HG02759 (cell line): ENCODE measurements at regions not wholly inside any gene's neighbourhood (a gene's known extent, or its start where the extent isn't known, plus 50 kb on each side); places are given as distances from the start of the nearest gene placed in this dataset.

Source experiments
- ATAC-seq: cut with Tn5 transposase; IDR thresholded peaks from one replicate; pipeline ENCODE4 v1.9.1; 2021; ENCODE audit warnings: mild to moderate bottlenecking, moderate library complexity; ENCODE audit not compliant: unreplicated experiment

GRCh38 chr7:96495751-96496216, 173.9 kb upstream of the SLC25A13 start:
- peak; percentile 62 for ATAC-seq

DNA sequence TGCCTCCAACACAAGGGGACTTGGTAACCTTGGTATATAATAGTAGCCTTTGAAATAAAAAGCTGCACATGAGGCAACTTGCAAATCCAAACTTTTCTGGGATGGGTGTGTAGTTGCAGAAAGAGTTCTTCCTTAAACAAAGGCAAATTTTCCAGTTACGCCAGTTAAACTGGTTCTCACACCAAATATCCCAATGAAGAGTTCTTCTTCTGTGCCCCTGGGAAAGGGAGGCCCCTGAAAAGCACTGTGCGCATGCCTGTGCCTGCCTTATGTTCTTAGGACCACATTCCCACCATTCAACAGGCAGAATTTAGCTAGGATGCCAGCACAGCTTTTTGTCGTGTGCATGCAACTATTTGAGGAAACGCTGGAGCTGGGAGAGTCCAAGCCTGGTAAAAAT, 164.8 kb upstream of the SLC25A13 start:
- no peak for ATAC-seq

DNA sequence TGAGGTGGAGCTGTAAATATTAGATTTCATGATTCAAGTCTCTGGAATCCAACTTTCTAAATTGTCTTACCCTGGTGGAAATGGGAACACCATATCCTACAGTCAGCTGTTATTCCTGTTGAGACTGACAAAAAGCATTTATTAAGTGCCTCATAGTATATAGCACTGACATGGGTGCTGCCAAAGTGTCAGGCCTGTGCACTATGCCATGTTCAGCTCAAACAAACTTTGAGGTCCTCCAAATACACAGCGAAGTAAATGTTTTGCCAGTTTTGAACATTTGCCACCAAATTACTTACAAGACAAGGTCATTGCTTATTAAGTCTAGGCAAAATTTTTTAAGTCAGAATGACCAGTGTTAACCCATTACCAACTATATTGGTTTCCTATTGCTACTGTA, 162.9 kb upstream of the SLC25A13 start:
- ATAC-seq: no peak

DNA sequence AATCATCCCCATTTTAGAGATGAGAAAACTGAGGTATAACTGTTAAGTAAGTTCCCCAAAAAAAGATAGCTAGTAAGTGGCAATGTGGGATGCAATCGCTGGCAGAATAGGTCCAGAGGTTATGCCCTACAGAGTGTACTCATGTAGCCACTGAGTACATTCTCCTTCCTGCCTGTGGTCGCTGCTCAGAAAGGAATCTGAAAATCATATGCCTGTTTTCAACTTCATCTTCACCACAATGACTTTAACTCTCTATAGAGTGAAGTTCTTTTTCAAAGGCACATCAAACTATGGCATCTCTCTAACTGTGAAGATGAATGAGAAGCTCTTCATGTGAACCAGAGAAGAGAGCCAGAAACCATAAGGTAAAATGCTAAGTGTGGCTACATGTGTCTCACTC, 162.2 kb upstream of the SLC25A13 start:
- no peak for ATAC-seq

DNA sequence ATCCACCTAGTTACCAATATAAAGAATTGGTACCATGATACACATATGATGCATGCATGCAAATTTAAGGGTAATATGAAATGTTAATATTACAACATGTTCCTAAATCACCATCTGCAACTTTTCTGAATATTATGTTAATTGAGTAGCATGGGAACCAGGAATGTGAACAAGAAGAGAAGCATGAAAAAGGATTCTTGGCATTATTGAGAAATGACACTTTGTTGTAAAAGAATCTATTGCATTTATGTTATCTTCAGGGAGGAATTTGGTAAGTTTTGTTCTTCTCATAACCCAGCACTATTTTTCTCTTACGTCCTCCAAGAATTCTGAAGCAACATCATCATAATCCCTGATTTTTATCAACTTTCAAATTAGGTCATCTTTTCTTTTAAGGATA, 159.9 kb upstream of the SLC25A13 start:
- no peak for ATAC-seq

GRCh38 chr7:96479015-96479645, 157.2 kb upstream of the SLC25A13 start:
- no peak for ATAC-seq

DNA sequence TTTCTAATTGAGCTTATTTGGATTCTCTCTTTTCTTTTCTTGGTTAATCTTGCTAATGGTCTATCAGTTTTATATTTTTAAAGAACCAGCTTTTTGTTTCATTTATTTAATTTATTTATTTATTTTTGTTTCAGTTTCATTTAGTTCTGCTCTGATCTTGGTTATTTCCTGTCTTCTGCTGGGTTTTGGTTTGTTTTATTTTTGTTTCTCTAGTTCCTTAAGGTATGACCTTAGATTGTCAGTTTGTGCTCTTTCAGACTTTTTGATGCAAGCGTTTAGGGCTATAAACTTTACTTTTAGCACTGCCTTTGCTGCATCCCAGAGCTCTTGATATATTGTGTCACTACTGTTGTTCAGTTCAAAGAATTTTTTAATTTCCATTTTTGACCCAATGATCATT, 149.7 kb upstream of the SLC25A13 start:
- ATAC-seq: no peak

- no peak for ATAC-seq
These were observed 130.2 kb upstream of the SLC25A13 start for GRCh38 chr7:96452146-96452545.

- ATAC-seq: no peak
These were observed 127.2 kb upstream of the SLC25A13 start for GRCh38 chr7:96449094-96449493.

GRCh38 chr7:96447109-96447645, 125.3 kb upstream of the SLC25A13 start:
- ATAC-seq: no peak

GRCh38 chr7:96441436-96442084, 119.7 kb upstream of the SLC25A13 start:
- ATAC-seq: no peak

- no peak for ATAC-seq
These were observed 118.4 kb upstream of the SLC25A13 start for GRCh38 chr7:96440328-96440727.

GRCh38 chr7:96436880-96437279, 115.0 kb upstream of the SLC25A13 start:
- no peak for ATAC-seq

- ATAC-seq: no peak
These were observed 108.5 kb upstream of the SLC25A13 start for GRCh38 chr7:96430356-96430755.

DNA sequence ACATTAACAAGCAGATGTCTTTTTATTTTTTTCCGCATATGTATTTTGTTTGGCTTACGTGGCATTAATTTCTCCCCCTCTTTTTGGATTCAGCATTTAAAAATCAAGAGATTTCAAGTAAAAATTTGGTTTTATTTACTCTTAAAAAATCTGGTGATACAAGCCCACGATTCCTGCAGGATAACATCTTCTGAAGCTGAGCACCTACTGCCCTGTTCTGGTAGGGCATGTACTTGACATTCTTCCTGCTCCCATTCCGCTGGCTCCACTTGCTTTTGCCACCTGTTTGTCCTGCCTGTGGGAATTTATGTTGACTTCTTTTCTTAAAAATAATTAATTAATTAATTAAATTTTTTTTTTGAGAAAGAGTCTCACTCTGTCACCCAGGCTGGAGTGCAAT, 105.2 kb upstream of the SLC25A13 start:
- no peak for ATAC-seq

DNA sequence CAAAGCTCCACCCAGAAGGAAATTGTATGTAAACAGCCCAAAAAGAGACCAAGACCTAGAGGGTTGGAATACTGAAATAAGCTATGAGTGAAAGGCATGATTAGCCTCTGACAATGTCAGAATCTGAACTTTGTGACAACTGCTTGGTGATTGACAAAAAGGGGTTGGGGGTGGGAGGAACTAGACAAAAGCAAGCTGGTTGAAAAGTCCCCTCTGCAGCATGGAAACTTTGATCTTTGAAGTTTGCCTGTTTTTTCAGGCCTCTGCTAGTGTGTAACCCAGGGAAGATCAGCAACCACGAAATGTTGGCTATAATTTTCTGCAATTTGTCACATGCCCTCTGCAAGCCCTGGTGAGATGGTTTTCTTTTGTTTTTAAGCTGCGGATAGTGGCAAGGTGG, 104.8 kb upstream of the SLC25A13 start:
- ATAC-seq: no peak

DNA sequence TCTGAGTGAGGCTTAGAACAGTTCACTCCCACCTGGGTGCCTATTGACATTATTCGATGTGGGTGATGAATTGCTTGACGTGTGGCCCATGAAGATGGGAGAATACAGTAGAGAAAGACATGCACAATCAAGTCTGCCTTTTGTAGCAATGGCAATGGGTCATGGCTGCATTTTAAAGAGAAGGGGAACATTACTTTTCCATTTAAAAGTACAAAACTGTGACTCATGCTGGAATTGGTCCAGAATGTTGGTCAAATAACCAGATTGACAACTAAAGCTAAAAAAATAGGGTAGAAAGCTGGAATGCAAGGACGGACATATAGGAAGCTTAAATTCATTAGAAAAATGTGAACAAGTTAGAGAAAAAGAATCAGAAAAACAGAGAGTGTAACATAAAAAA, 104.1 kb upstream of the SLC25A13 start:
- no peak for ATAC-seq

DNA sequence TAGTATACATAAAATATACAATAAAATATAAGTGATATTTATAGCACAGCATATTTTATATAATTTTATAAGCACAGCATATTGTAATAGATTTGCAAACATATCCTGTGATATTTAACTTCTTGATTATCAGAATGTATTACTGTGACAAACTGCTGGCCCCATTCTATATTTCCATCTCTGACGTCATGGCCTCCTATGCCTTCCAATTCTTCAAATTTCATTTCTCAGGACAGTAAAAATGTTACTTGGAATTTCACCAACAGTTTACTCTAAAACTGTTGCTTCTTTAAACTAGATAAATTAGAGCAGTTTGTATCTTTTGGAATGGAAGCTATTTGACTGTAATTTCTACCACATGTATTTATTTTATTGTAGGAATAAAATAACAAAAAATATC, 102.5 kb upstream of the SLC25A13 start:
- ATAC-seq: no peak

DNA sequence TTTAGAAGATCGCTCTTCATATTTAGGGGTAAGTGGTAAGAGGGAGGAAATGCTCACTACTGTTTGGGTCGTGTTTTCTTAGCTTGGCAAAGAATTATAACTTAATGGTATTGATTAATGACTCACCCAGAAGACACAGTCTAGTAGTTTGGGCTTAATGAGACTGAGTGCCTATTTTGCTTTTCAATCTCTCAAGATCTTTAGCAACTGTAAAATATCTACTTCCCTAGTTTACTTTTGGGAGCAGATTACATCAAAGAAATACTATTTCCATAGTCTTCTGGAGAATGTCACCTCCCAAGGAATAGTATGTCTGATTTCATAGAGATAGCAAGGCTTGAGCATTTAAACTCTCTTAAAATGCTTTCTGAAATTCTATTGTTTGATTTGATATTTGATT, 100.5 kb upstream of the SLC25A13 start:
- ATAC-seq: no peak

DNA sequence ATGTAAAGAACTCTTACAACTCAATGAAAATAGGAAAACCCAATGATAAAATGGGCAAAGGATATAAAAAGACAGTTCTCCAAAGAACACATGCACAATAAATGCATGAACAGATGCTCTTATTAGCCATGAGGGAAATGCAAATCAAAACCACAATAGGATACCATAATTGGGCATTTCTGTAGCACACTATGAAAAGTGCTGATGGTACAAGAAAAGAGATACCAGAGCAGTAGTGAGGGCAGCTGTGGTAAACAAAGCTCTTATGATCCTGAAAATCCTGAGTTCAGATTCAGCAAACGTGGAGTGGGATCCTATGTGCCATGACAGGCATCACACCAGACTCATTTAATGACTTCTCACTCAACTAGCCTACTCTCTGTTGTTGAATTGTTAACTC, 96.7 kb upstream of the SLC25A13 start:
- ATAC-seq: no peak

DNA sequence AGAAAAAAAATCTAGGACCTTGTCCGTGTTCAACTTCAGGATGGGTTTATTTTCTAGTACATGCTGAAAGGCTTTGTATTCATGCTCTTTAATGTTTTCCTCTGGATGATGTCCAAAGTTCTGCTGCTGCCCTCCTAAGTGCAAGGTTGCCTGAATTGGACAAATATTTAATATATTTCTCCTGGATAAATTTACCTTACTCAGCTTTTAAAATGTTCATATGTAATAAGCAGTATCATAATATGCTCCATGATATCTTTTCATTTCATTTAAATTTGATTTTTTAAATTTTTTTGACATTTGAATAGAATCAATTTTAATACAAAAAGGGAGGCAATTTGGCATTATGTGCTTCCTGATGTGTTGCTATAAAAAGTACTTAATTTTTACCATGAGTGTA, 95.9 kb upstream of the SLC25A13 start:
- ATAC-seq: no peak

- no peak for ATAC-seq
These were observed 94.7 kb upstream of the SLC25A13 start for GRCh38 chr7:96416599-96416998.

GRCh38 chr7:96416116-96416515, 94.2 kb upstream of the SLC25A13 start:
- no peak for ATAC-seq
